Astrocyte of the cerebellum (primary cell): ENCODE measurements at regions not wholly inside any gene's neighbourhood (a gene's known extent, or its start where the extent isn't known, plus 50 kb on each side); places are given as distances from the start of the nearest gene placed in this dataset.

Experiments
- DNase-seq: peaks from one replicate; pipeline ENCODE4 v3.0.0-alpha.2; 2011; ENCODE audit warnings: low read depth
- H3K4me3 ChIP-seq: 2 replicates; pipeline ENCODE4 v1.5.1; 2011; ENCODE audit warnings: mild to moderate bottlenecking, low read depth, low read length, moderate library complexity
- CTCF ChIP-seq: IDR thresholded peaks from 2 replicates; pipeline ENCODE4 v1.5.1; 2012; ENCODE audit warnings: low read length, low read depth, moderate library complexity, mild to moderate bottlenecking; ENCODE audit errors: missing control alignments
- in situ Hi-C: cut with HindIII; loops from 2 replicates; pipeline ENCODE4 v1.10.0; 2017; ENCODE audit warnings: low sequenced_read_pairs

GRCh38 chr11:129589190-129589860, 213.7 kb downstream of the BARX2 start:
- DNase-seq, result no peak
- H3K4me3 ChIP-seq, result no peak overlapping the region
- TF ChIP-seq CTCF, result no peak
- in situ Hi-C loops, result no loop called here

GRCh38 chr11:129590030-129590752, 214.5 kb downstream of the BARX2 start:
- H3K4me3 ChIP-seq, result no peak overlapping the region
- in situ Hi-C loops, result no loop called here
- TF ChIP-seq CTCF, result no peak
- DNase-seq, result no peak

GRCh38 chr11:129590753-129591475, 215.3 kb downstream of the BARX2 start:
- H3K4me3 ChIP-seq, result no peak overlapping the region
- DNase-seq, result no peak
- no peak for TF ChIP-seq CTCF
- in situ Hi-C loops, result no loop called here

- TF ChIP-seq CTCF, result no peak
- H3K4me3 ChIP-seq, result no peak overlapping the region
- in situ Hi-C loops, result no loop called here
- no peak for DNase-seq
These were observed 215.9 kb downstream of the BARX2 start for GRCh38 chr11:129591527-129591926.

GRCh38 chr11:129592191-129592590, 216.5 kb downstream of the BARX2 start:
- DNase-seq, result no peak
- no peak for TF ChIP-seq CTCF
- H3K4me3 ChIP-seq, result no peak overlapping the region
- in situ Hi-C loops, result no loop called here

GRCh38 chr11:129593098-129593497, 217.4 kb downstream of the BARX2 start:
- in situ Hi-C loops, result no loop called here
- DNase-seq, result no peak
- H3K4me3 ChIP-seq, result no peak overlapping the region
- no peak for TF ChIP-seq CTCF
